ENCODE measurements at regions not wholly inside any gene's neighbourhood (a gene's known extent, or its start where the extent isn't known, plus 50 kb on each side); places are given as distances from the start of the nearest gene placed in this dataset.

DNA sequence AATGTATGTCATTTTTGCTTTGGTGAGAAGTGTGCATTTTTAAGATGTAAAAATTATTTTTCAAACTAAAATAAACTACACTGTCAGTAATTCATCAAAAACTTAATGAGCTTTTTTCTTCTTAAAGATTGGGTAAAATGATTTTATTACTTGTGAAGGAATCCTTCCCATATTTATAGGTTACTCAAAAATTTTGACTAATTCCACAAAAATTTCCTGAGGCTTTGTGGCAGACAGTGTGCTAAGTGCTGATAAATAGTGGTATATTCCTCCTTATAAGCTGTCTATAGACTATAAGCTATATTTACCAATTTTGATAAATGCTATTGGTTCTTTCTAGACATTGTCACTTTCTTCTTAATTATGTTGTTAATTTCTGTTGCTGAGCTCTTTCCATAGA lies 284.5 kb upstream of the SEMA6D start:
- no peak for DNase-seq

DNA sequence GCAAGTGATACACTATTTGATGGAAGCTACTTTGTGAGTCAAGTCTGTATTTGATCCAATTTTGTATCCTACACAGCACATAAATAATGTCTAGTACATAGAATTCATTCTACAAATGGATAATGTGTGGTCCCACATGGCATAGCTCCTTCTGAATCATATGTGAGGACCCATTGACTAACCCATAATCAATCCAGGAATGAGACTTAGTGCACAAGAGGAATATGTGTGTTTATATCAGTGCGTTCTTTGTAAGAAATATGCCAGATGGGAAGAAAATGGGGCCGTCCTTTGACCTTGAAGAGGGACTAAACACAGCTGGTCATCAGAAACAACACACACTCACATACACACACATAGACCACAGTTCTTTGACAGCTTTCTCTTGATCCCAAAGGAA lies 282.7 kb upstream of the SEMA6D start:
- no peak for DNase-seq

DNA sequence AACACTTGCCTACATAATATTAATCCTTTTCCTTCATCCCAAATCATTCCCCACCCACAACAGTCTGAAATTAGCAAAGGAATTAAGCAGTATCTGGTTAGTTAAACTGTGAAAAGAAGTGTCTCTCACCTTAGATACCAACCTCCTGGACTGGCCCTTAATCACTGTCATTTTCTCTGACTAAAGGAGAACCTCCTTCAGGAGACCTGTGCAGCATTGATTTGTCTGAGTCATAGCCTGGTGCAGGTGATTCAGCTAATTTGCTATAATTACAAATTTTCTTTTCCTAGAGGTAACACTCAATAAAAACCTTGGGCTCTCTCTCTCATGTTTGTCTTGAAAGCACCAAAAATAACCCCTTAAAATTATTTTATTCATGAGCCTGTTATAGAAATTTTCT lies 279.8 kb upstream of the SEMA6D start:
- no peak for DNase-seq

DNA sequence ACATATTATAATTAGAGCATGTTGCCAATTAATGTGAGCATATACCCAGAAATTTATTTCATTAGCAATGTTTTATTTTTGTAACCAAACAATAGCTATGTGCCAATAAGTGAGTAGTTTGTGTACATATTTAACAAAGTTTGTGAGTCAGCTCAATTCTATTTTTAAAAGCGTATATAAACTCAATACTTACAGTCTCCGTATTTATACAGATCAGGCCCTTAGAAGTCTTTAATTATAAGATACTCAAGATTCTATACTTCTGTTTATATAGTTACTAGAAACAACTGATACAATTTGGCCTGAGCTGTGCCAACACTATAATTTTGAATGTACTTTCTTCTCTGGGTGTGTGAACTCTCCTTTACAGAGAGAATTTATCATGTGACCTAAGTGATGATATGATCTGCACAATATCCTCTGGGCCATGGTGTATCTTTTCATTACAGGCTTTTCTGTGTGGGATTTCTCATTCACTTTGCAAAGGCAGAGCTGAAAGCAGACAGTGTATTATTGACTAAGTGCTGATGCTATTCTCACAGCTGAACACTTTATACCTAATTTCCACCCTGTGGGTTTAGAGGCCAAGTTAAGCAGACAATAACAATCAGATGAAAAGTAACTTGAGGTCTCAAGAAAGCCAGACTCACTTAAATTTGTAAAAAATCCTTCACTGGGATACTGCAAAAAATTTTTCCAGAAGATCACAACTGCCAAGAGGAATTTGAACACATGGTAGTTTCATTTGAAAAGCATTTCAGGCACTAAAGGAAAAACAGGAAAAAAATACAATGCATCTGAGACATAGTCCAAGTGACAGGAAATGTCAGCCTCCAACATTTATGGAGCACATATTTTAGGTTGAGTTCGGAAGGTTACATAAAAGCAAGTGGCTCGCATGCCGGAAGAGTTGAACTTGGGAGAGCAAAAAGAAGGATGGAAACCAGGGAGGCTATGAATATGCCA lies 277.9 kb upstream of the SEMA6D start:
- no peak for DNase-seq

DNA sequence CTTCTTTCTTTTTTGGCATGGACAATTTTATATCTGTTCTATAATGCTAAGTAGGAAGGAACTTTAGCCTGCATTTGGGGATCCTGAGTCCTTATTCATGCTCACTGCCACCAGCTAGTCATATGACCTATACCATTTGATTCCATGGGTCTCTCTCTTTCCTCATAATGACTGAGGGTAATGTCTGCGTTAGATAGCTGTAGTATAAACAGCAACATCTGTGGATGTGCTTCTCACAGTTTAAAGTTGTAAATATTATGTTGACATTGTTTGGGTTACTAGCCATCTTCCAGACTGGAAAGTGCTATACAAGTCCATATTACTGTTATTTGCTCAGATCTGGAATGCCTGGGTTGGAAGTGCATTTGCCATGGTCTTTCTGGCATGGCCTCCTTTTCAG lies 274.9 kb upstream of the SEMA6D start:
- DNase-seq: no peak

DNA sequence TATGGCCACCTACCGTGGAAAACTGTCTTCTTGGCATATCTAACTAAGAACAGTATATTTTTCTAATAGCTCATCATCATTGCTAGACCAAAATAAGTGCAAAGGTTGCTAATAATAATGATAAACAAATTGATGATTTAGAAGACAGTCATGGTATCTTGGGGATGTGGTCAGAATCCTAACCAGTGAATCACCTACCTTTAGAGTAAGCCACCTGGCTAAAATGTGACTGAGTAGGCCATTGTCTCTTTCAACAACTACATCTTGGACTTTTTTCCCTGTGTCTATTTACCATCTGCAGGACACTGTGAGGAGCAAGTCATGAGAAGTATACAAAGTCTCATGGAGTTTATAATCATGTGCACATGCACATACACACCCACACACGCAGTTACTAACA lies 273.5 kb upstream of the SEMA6D start:
- DNase-seq: no peak

DNA sequence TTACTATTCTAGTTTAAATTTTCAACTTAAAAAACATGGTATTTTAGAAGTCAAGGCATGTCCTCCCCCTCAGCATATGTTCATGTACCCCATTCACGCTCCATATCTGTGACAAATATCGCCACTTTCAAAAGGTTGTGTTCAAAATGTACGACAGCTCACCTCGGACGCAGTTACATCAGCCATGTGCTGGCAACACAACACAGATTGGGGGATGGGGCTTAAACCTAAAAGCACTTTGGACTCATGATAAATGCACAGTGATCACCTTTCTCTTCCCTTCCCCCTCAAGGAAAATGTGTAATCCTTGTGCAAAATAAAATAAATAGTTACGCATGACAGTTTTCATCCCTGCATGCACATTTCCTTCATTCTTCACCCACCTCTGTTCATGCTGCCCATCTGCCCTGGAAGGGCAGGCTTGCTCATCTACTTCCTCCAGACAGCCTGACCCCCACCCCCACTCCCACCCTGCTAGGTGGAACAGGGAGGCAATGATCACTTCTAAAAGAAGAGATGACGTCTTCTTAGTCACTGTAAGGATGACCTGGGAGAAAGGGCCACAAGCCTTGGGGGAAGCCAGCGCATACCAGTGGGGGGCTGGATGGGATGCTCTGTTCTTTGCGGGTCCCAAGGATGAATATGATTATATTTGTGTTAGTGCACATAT lies 271.4 kb upstream of the SEMA6D start:
- DNase-seq: no peak

DNA sequence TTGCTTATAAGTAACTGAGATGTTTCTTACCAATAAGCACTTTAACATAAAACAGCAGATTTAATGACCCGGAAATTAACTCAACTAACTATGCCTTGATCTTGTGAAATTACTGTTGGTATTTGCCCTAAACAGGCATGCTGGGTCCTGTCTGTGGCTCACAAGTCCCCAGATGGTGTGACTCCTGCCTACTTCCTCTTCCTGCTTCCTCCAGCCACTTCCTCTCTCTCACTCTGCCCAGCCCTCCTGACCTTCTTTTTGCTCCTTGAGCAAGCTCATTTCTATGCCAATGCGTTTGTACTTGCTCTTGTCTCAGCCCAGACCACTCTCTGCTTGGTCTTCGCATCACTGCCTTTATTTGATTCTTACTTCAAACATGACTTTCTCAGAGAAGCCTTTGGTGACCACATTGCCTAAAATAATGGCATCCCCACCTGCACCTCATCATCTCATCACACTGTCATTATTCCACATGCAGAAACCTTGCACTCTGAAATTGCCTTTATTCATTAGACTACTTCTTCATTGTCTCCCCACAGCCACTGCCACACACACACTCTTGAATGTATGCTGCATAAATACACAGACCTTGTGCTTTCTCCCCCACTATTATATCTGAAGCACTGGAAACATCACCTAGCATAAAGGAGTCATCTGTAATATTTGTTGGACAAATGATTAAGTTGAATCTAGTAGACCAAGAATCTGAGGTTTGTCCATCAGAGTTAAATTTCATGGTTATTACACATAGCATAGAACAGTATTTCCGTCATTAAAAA lies 256.3 kb upstream of the SEMA6D start:
- no peak for DNase-seq

DNA sequence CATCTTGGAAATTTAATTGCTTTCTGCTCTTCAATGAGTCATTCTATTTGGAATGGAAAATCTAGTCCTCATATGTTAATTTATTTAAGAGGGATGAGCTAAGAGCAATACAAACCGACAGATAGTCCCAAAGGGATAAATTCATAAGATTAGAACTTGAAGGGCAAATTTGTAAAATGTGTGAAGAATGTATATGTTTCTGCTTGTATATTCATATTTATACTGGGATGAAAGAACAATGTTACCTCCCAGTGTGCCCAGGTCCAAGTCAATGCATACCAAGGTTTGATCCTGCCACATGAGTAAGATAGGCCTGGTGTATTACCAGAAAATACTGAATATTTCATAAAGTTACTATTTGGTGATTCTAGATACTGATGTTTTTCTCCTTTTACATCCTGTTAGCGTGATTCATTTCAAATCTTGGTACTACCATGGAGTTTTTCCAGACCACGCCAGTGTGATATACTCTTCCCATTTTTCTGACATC lies 255.6 kb upstream of the SEMA6D start:
- no peak for DNase-seq

DNA sequence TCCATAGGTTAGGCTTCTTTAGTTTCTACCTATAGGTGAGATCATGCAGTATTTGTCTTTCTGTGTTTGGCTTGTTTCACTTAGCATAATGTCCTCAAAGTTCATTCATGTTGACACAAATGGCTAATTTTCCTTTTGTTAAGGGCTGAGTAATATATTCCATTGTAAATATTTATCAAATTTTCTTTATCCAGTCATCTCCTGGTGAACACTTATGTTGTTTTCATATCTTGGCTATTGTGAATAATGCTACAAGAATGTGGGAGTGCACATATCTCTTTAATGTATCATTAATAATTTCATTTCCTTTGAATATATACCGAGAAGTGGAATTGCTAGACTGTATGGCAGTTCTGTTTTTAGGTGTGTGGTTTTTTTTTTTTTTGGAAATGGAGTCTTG lies 250.9 kb upstream of the SEMA6D start:
- DNase-seq: no peak

DNA sequence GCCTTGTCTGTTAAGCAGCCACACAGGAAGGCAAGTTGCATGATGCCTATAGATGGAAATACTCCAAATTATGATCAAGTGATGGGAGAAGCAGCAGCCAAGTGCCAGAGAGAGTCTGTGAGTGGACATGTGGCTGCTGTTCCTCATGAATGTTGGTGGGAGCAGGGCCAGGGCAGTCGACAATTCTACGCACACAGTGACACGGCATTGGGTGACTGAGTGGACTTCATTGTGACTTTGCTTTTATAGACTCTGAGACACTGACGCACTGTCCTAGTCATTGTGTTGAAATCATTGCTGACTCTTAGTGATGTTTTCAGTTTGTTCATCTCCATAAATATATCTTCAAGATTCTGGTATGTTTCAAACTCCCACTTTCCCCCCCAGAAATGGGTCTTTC lies 246.3 kb upstream of the SEMA6D start:
- no peak for DNase-seq

DNA sequence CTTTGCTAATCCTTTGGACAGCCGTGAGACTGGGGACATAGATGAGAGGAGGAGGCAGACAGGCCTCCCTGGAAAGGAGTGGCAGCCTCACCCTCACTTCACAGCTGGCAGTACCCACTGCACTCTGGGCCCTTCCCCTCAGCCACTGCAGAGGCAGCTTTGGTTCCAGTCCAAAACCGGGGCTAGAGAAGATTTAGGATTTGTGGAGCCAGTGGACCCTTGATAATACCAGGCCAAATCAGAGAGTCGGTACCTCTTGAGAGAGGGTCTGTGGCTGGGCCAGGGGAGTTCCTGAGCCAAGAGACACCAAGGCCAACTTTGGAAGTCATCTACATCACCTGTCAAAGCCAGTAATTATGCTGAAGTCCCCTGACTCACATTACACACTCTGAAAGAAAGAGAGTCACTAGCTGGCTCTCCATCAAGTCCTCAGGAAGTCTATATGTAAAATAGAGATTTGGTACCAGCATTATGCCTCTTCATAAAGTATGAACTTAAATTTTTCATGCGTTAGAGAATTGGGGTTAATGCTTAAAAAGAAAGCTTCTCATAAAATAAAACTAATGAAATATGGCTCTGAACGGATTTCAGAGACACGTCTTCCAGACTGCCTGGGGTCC lies 244.1 kb upstream of the SEMA6D start:
- no peak for DNase-seq

DNA sequence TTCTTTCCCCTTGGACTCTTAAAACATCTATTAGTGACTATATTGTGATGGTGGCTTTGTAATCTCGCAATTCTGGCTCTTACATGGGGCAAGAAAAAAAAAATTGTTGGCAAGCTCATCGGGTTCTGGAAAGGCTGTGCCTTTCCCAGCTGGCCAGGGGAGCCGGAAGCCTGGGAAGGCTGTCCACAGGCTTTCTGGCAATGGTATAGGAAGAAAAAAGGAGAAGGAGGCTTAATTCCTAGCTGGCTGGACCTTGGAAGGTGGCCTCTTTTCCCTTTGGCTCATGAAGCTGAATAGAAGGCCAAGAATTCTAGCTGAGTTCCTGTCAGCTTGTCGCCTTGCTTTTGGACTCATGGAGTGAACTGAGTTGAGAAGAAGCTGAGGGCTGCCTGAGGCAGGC lies 243.5 kb upstream of the SEMA6D start:
- no peak for DNase-seq

DNA sequence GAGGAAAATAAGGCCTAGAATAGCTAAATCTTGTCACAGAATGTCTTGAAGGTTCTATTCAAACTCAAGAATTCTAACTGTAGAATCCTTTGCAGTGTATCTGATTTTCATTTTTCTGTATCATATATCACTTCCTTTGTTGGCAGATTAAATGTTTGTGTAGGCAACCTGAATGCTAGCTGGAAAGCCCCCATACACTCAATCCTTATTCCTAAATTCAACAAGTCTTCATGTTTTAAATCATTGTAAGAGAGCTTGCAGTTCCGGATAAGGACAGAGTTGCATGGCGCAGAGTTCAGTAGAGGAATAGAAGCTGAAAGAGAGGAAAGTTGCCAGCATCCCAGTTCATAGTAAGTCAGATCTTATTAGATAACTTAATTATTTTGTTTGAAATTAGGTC lies 242.0 kb upstream of the SEMA6D start:
- no peak for DNase-seq

DNA sequence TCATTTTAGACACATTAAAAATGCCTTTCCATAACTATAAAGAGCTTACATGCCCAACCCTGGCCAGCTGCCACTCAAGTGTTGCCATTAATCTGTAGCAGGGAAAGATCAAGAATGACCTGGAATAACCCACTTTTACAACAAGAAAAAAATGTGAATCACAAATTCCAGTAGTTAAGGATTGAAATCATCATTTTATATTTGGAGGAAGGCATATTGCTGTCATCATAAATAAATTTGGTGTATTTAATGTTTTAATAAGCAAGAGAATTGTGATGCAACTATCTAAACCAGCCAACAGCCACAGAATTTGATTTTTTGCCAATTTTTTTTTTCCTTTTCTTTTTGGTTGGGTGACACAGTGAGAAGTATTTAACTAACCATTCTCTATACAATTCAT lies 240.0 kb upstream of the SEMA6D start:
- DNase-seq: no peak

DNA sequence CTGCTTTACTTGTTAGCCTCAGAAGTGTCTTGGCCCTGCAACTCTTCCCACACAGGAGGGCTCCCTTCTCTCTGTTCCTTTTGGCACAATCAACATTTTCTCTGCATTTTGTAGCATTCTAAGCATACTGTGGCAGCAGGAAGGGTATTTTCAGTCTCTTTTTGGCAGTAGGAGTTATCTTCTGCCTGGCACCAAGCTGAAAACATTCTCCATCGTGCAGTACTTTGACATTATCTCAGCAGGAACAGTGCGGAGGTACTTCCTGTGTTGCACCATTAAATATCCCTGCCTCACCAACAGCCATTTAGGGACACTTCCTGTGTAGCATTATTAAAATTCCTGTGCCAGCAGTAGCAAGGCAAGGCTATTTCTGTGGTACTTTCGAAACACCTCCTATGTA lies 233.2 kb upstream of the SEMA6D start:
- no peak for DNase-seq

DNA sequence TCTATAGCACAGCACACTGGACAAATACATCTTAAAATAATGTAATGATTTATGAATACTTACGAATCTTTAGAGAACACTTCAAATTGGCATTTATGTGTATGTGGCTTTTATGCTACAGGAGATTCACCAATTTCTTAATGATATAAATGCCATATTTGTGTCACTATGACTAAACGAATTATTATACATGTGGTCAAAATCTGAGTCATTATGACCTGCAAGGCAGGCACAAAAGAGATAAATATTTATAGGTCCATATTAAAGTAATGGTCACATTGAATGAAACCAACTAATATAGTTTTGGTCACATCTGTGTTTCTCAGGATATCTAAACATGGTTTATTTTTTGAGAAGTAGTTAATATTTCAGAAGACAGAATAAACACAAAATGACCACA lies 232.3 kb upstream of the SEMA6D start:
- DNase-seq: no peak

DNA sequence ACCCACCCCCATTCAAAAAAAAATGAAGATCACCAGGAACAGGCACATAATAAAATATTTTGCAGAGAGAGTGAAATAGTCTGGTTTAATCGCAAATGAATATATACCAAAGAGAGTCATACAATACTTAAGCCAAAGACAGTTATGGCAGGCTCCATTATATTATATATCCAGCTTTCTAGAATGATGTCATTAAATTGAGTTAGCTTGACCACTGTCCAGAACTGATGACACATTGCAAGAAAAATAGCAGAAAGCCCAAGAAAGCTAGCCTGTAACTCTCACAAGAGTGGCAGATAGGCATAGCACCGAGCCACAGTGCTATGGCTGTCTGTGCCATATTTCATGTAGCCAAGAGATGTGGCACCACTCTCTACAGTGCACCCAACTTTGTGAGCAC lies 231.9 kb upstream of the SEMA6D start:
- DNase-seq: no peak

DNA sequence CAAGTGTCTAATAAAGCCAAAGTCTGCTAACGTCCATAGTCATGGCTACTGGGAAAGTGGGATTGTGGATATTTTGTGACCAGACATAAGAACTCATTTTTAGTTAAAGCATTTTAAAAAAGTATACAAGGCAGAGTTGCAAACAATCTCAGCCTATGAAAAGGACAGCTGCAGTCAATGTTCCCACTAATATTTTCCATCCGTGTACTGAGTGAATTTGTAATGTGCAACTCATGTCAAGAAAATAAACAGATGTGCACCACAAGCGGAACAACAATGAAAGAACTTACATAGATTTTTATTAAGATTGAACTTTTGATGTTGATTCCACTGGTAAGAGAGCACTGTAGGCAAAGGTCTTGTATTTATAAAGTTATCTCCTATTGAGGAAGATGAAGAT lies 231.3 kb upstream of the SEMA6D start:
- DNase-seq: no peak

DNA sequence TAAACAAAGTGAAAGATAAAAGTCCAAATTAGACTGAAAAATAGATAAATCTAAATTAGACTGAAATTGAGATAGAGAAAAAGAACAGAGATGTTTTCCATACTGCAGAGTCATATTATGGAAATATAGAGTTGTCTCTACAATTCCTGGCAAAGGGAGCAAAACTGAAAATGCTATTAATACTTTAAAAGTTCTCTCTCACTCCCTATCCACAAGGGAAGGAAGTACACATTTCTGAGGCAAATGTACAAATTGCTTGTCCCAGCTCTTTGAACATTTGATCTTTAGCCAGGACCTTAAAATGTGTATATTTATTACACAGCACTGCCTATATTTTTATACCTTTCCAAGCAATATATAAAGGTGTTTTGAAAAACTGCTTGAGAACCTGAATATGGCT lies 225.1 kb upstream of the SEMA6D start:
- DNase-seq: no peak

DNA sequence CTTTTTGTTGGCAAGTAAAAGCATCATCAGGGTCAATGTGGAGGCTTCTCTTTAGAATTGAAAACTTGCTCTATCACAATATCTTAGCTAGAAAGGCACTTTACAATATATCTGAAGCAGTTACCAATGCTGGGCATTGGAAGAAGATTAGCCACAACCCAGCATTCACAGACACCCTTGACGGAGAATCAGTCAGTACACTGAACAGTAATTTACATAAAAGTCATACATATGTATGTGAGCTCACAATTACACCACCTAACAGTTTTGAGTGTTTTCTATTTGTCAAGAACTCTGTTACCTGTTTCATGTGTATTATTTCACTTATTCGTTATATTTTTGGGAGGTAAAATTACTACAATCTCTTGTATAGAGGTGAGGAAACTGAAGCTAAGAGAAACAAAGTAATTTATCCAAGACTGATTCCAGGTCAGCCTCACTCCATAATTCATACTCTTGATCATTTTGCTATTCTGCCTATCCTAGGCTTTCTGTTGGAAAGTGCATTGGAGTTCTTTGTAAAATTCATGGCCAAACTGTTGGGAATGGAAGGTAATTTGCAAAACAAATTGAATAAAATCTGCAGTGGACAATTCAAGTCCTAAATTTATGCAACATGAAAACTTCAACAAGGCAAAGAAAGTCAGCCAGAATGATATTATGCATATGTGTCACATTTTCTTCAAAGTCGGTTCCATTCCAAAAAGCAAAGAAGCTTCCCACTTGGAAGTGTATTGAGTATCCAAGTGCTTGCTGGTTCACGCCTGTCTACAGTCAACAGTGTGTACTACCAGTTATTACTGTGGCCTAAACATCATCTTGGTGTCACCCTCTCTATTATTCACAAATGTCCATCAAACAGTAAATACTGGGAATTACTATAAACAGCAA lies 223.7 kb upstream of the SEMA6D start:
- no peak for DNase-seq

Measured in NCI-H187 (cell line).